GM18907 (cell line): ENCODE measurements at regions not wholly inside any gene's neighbourhood (a gene's known extent, or its start where the extent isn't known, plus 50 kb on each side); places are given as distances from the start of the nearest gene placed in this dataset.

Experiments used
- ATAC-seq: cut with Tn5 transposase; IDR thresholded peaks from one replicate; pipeline ENCODE4 v1.9.1; 2021; ENCODE audit warnings: mild to moderate bottlenecking, moderate library complexity; ENCODE audit not compliant: unreplicated experiment

DNA sequence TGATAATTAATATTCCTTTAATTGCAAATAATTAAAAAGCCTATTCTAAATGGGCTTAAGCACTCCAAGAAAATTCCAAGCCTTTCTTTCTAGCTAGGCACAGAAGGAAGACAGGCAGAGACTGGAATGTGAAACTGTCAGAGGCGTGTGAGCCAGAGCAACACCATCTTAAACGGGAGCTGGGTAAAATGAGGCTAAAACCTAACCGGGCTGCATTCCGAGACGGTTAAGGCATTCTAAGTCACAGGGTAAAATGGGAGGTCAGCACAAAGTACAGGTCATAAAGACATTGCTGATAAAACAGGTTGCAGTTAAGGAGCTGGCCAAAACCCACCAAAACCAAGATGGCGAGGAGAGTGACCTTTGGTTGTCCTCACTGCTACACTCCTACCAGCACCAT, 300.4 kb downstream of the SLITRK6 start:
- no peak for ATAC-seq

DNA sequence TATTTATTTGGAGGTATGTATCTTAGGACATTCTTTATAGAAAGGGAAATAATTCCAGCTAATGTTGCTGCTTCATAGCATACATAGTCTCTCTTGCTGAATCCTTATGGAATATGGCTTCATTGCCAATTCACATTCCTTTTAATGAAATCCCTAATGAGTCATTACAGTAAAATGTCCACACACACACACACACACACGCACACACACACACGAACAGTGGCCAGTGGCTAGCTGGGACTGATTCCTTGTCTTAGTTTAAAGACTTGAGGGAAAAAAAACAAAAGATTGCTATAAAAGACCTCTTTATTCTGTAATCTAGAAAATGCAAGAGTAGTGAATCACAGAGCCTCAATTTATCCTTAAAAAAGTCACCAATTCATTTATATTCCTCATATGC, 301.6 kb downstream of the SLITRK6 start:
- no peak for ATAC-seq

DNA sequence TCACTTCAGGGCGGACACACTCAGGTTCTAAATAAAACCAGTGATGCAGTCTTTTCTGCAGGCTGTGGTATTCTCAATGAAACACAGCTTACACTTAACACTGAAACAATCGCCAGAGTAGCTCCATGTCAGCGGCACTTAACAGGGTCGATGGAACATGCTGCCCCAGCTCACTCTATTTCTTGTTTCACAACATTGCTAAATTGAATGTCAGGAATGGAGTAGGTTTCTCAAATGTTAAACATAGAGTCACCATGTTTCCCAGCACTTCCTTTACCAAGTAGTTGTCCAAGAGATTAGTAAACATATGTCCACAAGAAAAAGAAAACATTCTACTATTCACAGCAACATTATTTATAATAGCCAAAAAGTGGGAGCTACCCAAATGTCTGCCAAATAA, 306.9 kb downstream of the SLITRK6 start:
- ATAC-seq = no peak

DNA sequence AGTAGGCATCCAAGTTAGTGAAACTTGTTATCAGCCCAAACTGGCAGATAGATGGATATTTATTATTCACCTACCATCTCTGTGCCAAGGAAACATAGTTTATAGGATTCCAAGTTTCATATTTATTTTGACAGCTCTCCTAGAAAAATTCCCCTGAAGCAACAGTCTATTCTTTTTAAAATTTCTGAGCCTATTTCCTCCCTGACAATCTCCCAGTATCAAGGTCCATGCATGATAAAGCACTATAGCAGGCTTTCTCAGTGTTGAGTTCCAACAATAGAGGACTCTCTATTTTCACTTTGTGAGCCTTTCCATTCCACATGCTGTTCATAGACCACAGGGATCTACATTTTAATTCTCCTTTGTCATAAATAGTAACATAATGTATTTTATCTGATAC, 312.6 kb downstream of the SLITRK6 start:
- no peak for ATAC-seq

DNA sequence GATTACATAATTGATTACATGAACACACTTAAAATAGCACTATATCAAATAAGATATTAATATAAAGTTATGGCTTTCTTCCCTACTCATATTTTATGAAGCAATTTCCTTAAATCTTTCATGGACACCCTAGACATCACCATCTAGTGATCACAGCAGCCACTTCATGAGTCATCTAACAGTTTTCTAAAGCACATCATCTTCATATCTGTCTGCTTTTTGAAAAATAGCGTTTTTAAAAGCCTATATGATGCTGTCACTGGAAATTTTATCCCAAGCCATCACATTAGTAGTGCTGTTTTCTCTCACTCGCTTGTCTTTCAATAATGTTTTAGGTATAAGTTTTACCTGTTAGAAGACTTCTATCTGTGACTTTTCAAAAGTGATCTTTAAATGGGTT, 326.1 kb downstream of the SLITRK6 start:
- no peak for ATAC-seq

DNA sequence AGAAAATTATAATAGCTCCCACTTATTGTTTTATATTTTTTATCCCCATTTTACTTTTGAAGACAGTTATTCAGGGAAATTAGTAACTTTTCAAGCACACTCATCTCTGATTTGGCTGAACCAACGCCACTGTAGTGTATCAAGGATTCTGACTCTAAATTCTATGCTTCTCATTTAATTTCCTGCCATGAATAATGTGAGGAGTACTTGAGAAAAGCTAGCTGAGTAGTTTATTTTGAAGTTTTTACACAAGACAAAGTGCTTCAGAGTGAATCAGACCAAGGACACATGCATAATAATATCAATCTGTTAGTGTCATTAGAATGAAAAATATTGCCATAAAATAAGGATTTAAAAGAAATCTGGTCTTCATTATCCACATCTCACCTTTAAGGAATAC, 329.9 kb downstream of the SLITRK6 start:
- ATAC-seq = no peak

DNA sequence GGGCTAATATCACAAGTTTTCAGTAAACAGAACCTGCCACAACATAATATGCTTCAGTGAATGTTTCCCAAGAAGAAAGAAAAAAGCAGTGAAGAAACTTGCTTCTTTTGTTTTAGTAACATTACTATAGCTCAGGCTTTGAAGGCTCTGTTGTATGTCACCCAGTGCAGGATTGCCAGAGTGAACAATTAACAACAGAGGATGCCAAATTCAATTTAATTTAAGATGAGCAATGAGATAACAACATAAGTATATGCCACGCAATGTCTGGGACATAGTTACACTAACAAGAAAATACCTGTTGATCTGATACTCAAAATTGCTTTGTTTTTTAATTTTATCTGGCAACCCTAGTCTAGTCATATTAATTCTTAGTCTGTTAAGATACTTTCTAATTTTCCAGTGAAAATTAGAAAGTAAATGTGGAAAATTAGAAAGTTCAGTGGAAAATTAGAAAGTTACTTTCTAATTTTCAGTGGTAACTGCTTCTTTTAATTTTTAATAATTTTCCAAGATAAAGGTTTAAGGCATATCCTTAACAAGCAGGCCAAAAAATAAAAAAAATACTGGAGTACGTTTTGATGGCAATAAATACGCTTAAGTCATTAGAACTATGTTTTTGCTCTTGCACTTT, 336.3 kb downstream of the SLITRK6 start:
- no peak for ATAC-seq

DNA sequence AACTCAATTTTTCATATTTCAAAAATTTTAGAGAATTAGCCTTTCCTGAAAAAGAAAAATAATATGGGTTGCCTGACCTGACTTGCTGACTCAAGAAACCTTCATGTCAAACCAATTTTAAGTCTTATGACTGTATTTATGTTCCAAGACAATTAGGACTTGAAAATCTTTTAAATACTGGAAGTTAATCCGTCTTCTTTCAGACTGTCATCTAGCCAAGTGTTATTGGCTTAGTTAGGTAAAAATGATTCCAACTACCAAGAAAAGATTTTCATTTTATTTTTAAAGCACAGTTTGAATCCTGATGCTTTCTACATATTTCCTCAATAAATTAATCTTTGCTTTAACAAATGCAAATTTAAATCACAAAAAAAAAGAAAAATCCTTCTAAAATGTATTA, 337.6 kb downstream of the SLITRK6 start:
- no peak for ATAC-seq

DNA sequence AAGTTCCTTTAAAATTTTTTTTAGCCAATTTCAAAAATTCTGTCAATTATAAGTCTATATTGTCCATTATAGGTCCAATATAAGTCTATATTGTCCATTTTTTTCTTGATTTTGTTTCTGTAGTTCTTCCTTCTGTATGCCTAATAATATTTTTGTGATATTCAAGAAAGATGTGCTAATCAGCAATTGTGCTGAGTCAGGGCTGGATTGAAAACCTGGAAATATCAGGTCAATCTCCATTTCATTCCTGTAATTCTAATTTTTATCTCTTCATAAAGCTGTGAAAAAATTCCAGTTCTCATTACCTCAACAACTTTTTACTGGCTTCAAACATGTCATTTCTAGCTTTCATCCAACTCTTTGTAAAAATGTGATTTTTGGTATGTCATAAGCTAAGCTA, 353.7 kb downstream of the SLITRK6 start:
- no peak for ATAC-seq

DNA sequence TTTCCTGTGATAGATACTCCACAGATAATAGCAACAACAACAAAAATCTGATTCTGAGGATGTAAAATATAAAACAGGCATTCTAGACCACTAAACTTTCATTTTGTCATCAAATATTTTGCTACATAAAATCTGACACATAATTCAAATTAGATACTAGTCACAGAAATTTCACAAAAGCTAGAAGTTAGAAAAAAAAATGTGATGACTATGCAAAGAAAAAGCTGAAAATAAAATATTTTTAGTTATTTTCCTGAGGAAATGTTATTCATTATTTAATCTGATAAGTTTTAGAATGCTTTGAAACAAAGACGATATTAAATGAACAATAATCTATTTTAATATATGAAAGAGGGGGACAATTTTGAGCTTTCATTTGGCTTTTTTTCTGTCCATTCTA, 357.2 kb downstream of the SLITRK6 start:
- ATAC-seq = no peak

DNA sequence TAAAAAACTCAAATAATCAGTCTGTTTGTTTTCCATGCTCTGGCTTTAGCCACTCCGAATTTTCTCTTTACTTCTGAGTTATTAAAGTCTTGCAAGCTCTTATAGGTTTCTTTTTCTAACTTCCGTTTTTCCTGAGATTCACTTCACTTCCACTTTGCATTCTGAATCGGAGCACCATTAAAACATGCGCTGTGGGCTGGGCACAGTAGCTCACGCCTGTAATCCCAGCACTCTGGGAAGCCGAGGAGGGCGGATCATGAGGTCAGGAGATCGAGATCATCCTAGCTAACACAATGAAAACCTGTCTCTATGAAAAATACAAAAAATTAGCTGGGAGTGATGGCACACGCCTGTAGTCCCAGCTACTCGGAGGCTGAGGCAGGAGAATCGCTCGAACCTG, 357.9 kb downstream of the SLITRK6 start:
- ATAC-seq = no peak

DNA sequence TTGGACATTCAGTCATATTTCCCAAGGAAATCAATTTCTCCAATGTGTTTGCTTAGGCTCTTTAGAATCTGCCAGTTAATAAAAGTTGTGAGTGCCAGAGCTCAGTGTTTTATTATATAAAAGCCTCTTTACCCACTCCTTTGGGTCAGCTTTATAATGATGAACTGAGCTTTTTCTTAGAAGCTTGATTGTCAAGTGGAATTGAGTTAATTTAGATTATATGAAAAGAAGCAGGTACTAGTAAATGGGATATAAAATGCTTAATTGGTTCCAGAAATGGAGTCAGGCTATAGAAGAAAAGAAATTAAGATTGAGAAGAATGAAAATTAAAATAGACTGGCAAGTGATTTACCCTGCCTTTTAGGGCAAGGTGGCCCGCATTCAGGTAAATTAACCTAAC, 363.2 kb downstream of the SLITRK6 start:
- no peak for ATAC-seq

DNA sequence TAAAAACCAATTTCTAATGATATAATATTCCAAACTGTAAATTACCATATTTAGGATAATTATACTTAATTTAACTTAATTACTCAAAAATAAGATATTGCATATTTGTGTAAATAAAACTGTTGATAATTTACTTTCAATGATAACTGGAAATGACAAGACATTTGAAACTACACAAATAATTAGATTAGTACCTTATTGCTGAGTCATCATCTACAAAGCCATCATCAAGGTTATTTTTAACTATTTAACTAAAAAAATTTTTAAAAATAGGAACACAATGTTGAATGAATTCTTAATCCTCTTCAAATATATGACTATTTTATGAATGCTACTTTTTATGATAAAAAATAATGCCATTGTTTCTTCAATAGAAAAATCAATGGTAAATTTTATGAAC, 364.3 kb downstream of the SLITRK6 start:
- no peak for ATAC-seq

DNA sequence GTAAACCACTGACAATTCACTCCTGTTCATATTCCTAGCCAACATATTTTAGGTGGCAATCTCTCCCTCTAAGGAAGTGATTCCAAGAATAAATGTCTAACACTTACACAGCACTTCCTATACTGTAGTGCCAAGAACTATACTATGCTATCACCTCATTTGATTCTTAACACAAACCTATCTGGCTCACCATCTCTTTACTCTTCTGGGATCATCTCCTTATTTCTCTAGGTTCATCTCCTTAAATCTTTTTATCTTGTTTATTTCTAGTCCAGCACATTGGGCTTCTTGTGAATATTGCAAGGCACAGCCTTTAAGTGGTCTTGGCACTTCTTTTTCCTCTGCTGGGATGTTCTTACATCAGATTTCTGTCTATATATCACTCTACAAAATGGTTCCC, 366.3 kb downstream of the SLITRK6 start:
- no peak for ATAC-seq

DNA sequence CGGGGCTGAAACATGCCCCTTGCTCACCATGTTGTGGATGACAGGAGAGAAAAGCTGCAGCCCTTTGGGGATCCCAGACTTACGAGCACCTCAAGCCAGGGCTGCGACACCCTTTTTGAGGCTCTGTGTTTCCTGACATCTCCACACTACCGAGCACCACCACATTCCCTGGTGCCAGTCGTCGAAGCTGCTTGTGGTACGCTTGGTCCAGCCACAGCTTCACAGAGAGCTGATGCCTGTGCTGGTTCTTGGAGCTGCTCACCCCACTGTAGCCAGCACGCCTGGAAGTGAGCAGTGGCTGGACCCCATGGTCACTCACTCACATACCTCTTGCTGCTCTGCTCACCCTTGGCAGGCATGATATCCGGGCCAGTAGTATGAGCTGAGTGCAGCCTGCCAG, 367.5 kb downstream of the SLITRK6 start:
- ATAC-seq = no peak

DNA sequence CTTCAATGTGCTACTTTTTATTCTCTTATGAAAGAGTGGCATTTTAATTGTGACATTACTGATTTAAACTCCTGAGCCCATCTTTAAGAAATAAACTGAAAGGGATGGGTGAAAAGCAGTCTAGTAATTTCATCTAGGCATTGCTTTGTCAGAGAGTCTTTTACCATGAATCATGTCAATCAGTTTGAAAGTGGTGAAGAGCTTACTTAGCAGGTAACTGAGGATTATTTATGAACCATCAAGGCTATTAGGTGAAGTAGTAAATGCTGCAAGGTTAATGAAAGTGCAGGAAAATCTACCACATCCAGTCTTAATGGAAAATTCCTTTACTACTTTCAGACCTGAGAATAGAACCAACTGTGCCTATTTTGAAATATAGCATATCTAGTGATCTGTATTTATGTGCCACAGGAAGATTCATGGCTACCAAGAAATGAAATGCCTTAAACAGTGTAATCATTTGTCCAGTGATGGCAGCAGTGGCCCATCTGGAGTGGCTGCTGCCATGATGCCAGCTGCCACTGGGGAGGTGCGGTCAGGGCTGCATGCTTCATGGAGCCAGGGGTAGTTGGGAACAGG, 368.9 kb downstream of the SLITRK6 start:
- ATAC-seq = no peak

DNA sequence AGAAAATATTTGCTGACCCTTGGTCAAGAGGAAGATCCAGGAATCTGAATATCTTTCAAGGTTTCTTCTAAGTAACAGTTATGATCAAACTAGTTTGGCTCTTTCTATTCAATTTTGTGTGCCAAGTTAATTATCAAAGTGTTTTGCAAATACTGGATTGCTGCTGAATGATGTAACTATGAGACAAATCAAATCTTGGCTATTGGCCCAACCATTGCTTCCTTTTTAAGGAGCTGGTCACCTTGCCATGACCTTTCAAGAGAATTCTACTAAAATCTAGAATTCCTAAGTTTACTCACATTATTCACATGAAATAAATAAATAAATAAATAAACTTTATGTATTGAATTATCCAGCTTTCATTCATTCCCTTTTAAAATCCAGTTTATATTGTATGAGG, 371.8 kb downstream of the SLITRK6 start:
- ATAC-seq = no peak

DNA sequence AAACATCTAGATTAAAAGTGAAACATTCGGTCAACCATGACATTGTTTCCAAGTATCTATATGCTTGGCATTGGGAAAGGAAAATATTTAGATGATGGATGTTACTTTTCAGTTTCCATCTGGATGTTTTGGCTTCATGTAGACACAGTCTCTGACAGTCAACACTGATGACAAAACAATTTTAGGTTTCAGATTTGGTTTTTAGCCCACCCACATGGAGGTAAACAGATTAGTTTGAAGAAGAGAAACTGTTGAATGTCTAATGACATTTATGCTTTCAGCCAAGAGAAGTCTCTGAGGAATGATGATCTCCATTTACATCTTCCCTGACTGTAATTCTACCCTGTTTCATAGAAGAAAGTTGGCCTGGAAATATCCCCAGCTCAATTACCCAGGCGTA, 379.1 kb downstream of the SLITRK6 start:
- no peak for ATAC-seq

DNA sequence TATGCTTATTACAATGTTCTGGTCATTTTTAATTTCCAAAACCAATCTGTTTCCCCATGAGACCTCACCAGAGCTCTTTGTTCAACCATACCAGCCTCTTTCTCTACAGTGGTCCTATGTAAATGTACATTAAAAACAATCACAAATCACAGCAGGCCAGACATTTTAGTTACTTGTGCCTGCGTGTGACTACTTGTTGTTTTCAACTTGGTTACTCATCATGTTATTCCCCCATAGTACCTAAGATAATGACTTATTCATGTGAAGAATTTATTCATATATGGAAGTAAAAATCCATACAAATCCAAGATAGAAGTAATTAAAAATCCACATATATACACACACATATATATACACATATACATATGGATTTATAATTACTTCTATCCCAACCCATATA, 379.6 kb downstream of the SLITRK6 start:
- no peak for ATAC-seq

DNA sequence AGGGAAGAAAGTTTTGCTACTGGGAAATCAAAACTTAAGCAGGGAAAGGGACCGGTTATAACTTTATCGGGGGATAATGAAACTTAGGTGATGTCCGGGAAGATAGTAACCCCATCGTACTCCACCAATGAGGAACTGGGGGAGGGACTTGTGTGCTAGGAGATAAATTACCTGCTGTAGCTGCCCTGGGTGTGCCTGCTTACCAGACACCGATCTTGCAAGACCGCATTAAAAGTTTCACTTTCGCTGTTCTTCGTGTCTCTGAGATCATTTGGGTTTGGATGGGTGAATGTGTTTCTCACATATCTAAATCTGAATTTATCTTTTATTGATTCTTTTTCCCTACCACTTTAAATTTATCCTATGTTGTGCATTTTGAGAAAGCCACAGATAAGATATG, 381.4 kb downstream of the SLITRK6 start:
- ATAC-seq = no peak

DNA sequence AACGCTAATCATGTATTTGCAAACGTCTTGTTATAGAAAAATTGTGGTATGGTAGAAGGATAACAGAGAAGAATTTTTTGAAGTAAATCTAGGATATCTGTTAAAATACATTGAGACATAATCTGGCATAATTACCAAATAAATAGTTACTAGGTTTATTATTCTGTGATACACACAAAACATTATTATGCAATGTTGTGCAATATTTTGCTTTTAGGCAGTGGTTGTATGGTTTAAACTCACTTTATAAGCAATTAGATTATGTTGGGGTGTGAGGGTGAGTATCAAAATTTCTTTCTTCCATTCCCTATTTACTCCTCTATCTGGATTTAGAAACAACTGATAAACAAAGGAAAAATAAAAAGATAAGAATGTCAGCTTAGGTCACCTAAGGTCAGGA, 385.6 kb downstream of the SLITRK6 start:
- ATAC-seq = no peak

DNA sequence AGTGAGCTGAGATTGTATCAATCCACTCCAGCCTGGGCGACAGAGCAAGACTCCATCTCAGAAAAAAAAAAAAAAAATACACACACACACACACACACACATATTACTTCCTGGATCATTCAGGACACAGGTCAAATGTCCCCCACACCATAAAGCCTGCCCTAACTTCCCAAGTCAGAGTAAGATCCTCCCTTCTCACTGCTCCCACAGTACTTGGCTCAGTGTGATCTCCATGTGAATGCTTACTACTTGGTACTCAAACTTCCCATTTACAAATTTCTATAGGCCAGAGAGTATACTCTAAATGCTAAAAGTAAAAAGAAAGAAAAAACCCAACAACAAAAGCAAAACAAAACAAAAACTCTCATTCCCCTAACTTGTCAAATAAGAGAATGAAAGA, 386.8 kb downstream of the SLITRK6 start:
- ATAC-seq = no peak

DNA sequence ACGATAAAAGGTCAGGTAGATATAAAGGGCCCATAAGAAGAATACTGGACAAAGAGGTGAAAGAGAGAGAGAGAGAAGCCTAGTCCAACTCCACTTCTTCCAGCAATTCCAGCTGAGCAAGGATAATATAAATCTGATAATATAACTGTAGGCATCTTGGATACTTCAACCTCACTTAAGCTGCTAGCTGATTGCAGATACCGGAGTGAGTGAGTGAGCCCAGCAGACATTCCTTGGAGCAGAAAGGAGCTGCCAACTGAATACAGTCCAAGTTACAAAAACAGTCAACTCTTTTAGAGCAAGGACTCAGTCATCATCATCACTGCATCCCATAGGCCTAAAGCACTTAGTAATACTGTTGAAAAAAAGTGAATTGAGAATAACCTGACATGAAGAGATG, 387.6 kb downstream of the SLITRK6 start:
- no peak for ATAC-seq
